Neutrophil (primary cell): ENCODE measurements at regions not wholly inside any gene's neighbourhood (a gene's known extent, or its start where the extent isn't known, plus 50 kb on each side); places are given as distances from the start of the nearest gene placed in this dataset.

Experiments used
- H3K27ac ChIP-seq: fragments of 200-600 bp; sonication (generic); 2 replicates; pipeline ENCODE4 v1.5.1; 2016; ENCODE audit warnings: mild to moderate bottlenecking, moderate library complexity
- H3K27me3 ChIP-seq: fragments of 200-600 bp; sonication (generic); 2 replicates; pipeline ENCODE4 v1.6.0; 2016; ENCODE audit warnings: mild to moderate bottlenecking
- H3K36me3 ChIP-seq: fragments of 200-600 bp; sonication (generic); 2 replicates; pipeline ENCODE4 v1.5.1; 2017
- H3K4me1 ChIP-seq, 2 experiments: fragments of 200-600 bp in 1 of 2; sonication (generic) in 1 of 2; 1 replicate in 1 of 2; 2 replicates in 1 of 2; pipeline versions ENCODE4 v1.5.1 to v1.6.1; 2013 to 2016; ENCODE audit warnings: low read depth in 1 of 2, low read length in 1 of 2, mild to moderate bottlenecking in 1 of 2, moderate library complexity in 1 of 2; ENCODE audit not compliant: control insufficient read depth in 1 of 2, insufficient read depth in 1 of 2
- H3K4me3 ChIP-seq, 2 experiments: fragments of 200-600 bp in 1 of 2; sonication (generic) in 1 of 2; 1 replicate in 1 of 2; 2 replicates in 1 of 2; pipeline ENCODE4 v1.5.1; 2013 to 2016; ENCODE audit warnings: low read depth in 1 of 2, low read length in 1 of 2, mild to moderate bottlenecking in 1 of 2, moderate library complexity in 1 of 2
- H3K9me3 ChIP-seq: fragments of 200-600 bp; sonication (generic); 2 replicates; pipeline ENCODE4 v1.5.1; 2016
- CTCF ChIP-seq: fragments of 200-600 bp; sonication (generic); IDR thresholded peaks from 2 replicates; pipeline ENCODE4 v1.5.1; 2016; ENCODE audit warnings: antibody characterized with exemption

- no peak overlapping the region for H3K27ac ChIP-seq
- TF ChIP-seq CTCF = no peak
- no peak overlapping the region for H3K4me3 ChIP-seq
Observed at GRCh38 chr17:27218719-27219488, 75.0 kb upstream of the WSB1 start.

GRCh38 chr17:27222515-27222914 lies 71.4 kb upstream of the WSB1 start:
- no peak overlapping the region for H3K27ac ChIP-seq
- TF ChIP-seq CTCF = no peak
- no peaks in the 10 kb centered on the region for H3K9me3 ChIP-seq
- no peaks in the 10 kb centered on the region for H3K27me3 ChIP-seq
- no peak overlapping the region for H3K4me3 ChIP-seq
- no peaks in the 10 kb centered on the region for H3K36me3 ChIP-seq
- H3K4me1 ChIP-seq = no peaks in the 10 kb centered on the region

More at GRCh38 chr17:27218719-27219488, 75.0 kb upstream of the WSB1 start:
- Histone ChIP-seq H3K36me3 (no peaks in the 10 kb centered on the region), H3K4me1 (no peaks in the 10 kb centered on the region), H3K27me3 (no peaks in the 10 kb centered on the region), H3K9me3 (no peaks in the 10 kb centered on the region)

- Histone ChIP-seq H3K36me3 (no peaks in the 10 kb centered on the region), H3K4me1 (no peaks in the 10 kb centered on the region), H3K9me3 (no peaks in the 10 kb centered on the region), H3K27me3 (no peaks in the 10 kb centered on the region), H3K27ac (no peak overlapping the region), H3K4me3 (no peak overlapping the region)
- TF ChIP-seq CTCF = no peak
Observed at GRCh38 chr17:27224526-27225315, 69.2 kb upstream of the WSB1 start.

- Histone ChIP-seq H3K27ac (no peak overlapping the region), H3K27me3 (no peaks in the 10 kb centered on the region), H3K4me1 (no peaks in the 10 kb centered on the region), H3K9me3 (no peaks in the 10 kb centered on the region), H3K36me3 (no peaks in the 10 kb centered on the region), H3K4me3 (no peak overlapping the region)
- TF ChIP-seq CTCF = no peak
Observed at GRCh38 chr17:27226611-27227230, 67.2 kb upstream of the WSB1 start.

- Histone ChIP-seq H3K36me3 (no peaks in the 10 kb centered on the region), H3K27me3 (no peaks in the 10 kb centered on the region), H3K4me1 (peaks cover 0 to 7% of the 10 kb centered on the region in 2 experiments), H3K27ac (no peak overlapping the region), H3K4me3 (no peak overlapping the region), H3K9me3 (no peaks in the 10 kb centered on the region)
- no peak for TF ChIP-seq CTCF
Observed at GRCh38 chr17:27230996-27231395, 62.9 kb upstream of the WSB1 start.
